HCT116 (cell line): ENCODE measurements at regions not wholly inside any gene's neighbourhood (a gene's known extent, or its start where the extent isn't known, plus 50 kb on each side); places are given as distances from the start of the nearest gene placed in this dataset.

Experiments used
- CBX3 ChIP-seq: IDR thresholded peaks from 2 replicates; pipeline ENCODE4 v1.6.1; 2012; ENCODE audit warnings: low read depth
- CEBPB ChIP-seq: IDR thresholded peaks from 2 replicates; pipeline ENCODE4 v1.6.1; 2012; ENCODE audit warnings: low read depth
- EGR1 ChIP-seq: IDR thresholded peaks from 2 replicates; pipeline ENCODE4 v1.6.1; 2012; ENCODE audit warnings: low read depth
- EZH2 ChIP-seq: fragments of 200-600 bp; sonication (generic); IDR thresholded peaks from 2 replicates; pipeline ENCODE4 v1.6.1; 2017; ENCODE audit warnings: antibody characterized with exemption, mixed run types
- EZH2phosphoT487 ChIP-seq: fragments of 200-600 bp; IDR thresholded peaks from 2 replicates; pipeline ENCODE4 v1.6.1; 2018; ENCODE audit warnings: antibody characterized with exemption, borderline replicate concordance
- JUND ChIP-seq: IDR thresholded peaks from 2 replicates; pipeline ENCODE4 v1.6.1; 2012
- POLR2A ChIP-seq: IDR thresholded peaks from 2 replicates; pipeline ENCODE4 v1.7.0; 2011; ENCODE audit warnings: borderline replicate concordance; ENCODE audit not compliant: insufficient read depth, insufficient read length; ENCODE audit errors: extremely low read depth
- POLR2AphosphoS5 ChIP-seq: IDR thresholded peaks from 2 replicates; pipeline ENCODE4 v1.6.1; 2011; ENCODE audit warnings: mild to moderate bottlenecking, low read depth, low read length, moderate library complexity
- RAD21 ChIP-seq: IDR thresholded peaks from 2 replicates; pipeline ENCODE4 v1.6.1; 2012; ENCODE audit warnings: low read depth, mild to moderate bottlenecking
- SRF ChIP-seq: IDR thresholded peaks from 2 replicates; pipeline ENCODE4 v1.6.1; 2012; ENCODE audit warnings: low read depth
- TF ChIP-seq, protein P1 (sequence below): IDR thresholded peaks from 2 replicates; pipeline ENCODE4 v1.6.1; 2012
- TF ChIP-seq, protein P2 (sequence below), 3 experiments: fragments of 200-600 bp in 1 of 3; sonication (generic) in 1 of 3; IDR thresholded peaks in 2 of 3; conservative IDR thresholded peaks in 1 of 3; 2 replicates each; pipeline ENCODE4 v1.5.1; 2012 to 2017; ENCODE audit warnings: low read depth in 2 of 3, low read length in 2 of 3, antibody characterized with exemption in 1 of 3, borderline replicate concordance in 1 of 3, control low read depth in 1 of 3, mild to moderate bottlenecking in 1 of 3, mixed read lengths in 1 of 3, mixed run types in 1 of 3, moderate library complexity in 1 of 3; ENCODE audit not compliant: insufficient read depth in 1 of 3

DNA sequence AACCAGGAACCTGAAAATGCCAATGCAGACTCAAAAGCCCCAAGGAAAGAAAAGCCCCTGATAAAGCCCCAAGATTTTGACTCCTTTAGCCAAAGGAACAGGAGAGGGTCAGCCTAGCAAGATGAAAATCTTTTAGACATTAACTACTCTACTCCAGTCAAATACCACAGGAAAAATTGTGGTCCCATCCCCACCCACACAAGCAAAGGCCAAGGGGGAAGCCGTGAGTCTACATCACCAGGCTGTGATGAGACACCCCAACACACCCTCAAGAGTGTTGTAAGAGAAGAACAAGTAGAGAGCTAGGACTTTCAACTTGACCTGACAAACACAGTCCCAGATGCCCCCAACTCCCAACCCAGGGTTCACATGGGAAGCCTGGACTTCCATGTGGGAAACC is 192.8 kb upstream of the NR5A2 start:
- TF ChIP-seq, protein P1, sequence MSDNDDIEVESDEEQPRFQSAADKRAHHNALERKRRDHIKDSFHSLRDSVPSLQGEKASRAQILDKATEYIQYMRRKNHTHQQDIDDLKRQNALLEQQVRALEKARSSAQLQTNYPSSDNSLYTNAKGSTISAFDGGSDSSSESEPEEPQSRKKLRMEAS: no peak
- TF ChIP-seq, protein P2, sequence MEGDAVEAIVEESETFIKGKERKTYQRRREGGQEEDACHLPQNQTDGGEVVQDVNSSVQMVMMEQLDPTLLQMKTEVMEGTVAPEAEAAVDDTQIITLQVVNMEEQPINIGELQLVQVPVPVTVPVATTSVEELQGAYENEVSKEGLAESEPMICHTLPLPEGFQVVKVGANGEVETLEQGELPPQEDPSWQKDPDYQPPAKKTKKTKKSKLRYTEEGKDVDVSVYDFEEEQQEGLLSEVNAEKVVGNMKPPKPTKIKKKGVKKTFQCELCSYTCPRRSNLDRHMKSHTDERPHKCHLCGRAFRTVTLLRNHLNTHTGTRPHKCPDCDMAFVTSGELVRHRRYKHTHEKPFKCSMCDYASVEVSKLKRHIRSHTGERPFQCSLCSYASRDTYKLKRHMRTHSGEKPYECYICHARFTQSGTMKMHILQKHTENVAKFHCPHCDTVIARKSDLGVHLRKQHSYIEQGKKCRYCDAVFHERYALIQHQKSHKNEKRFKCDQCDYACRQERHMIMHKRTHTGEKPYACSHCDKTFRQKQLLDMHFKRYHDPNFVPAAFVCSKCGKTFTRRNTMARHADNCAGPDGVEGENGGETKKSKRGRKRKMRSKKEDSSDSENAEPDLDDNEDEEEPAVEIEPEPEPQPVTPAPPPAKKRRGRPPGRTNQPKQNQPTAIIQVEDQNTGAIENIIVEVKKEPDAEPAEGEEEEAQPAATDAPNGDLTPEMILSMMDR (IDR thresholded peaks at IDR 0.05 in 2 of 3, conservative IDR thresholded peaks at IDR 0.05 in 1 of 3; ENCODE audit: borderline replicate concordance in 1 of 3, insufficient read depth in 1 of 3, low read depth in 2 of 3, low read length in 2 of 3): no peak
- TF ChIP-seq RAD21 (no peak), POLR2AphosphoS5 (no peak), CBX3 (no peak), EGR1 (no peak), JUND (no peak), EZH2 (no peak), POLR2A (no peak), CEBPB (no peak), EZH2phosphoT487 (no peak), SRF (no peak)
